ENCODE measurements at regions not wholly inside any gene's neighbourhood (a gene's known extent, or its start where the extent isn't known, plus 50 kb on each side); places are given as distances from the start of the nearest gene placed in this dataset.

- DNase-seq (ENCODE audit: low spot score): no peak
Measured at GRCh38 chr11:70930215-70930614, 322.2 kb downstream of the SHANK2 start.

- DNase-seq (ENCODE audit: low spot score): no peak
Measured at GRCh38 chr11:70931430-70931829, 320.9 kb downstream of the SHANK2 start.

- DNase-seq (ENCODE audit: low spot score): no peak
Measured at GRCh38 chr11:70933981-70934583, 318.3 kb downstream of the SHANK2 start.

GRCh38 chr11:70935006-70935768, 317.2 kb downstream of the SHANK2 start:
- no peak for DNase-seq (ENCODE audit: low spot score)

GRCh38 chr11:70942593-70942992, 309.8 kb downstream of the SHANK2 start:
- no peak for DNase-seq (ENCODE audit: low spot score)

GRCh38 chr11:70944141-70944540, 308.2 kb downstream of the SHANK2 start:
- no peak for DNase-seq (ENCODE audit: low spot score)

DNA sequence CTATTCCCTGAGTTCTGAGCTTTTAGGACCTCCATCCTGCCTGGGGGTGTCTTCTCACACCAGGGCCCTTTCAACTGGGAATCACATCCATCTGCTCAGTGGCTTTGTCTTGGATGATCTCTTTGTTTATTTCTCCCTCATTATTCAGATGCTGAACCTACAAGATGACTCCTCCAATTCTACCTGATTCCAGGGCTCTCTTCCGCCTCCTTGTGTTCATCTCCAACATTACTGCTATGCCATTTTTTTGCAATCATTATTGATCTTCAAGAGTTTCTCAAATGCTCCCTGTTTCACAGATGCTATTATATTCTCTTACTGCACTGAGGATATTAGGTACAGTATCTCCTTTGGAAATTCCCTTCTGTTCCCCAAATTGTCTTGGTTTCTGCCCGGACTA, 307.7 kb downstream of the SHANK2 start:
- no peak for DNase-seq (ENCODE audit: low spot score)

DNA sequence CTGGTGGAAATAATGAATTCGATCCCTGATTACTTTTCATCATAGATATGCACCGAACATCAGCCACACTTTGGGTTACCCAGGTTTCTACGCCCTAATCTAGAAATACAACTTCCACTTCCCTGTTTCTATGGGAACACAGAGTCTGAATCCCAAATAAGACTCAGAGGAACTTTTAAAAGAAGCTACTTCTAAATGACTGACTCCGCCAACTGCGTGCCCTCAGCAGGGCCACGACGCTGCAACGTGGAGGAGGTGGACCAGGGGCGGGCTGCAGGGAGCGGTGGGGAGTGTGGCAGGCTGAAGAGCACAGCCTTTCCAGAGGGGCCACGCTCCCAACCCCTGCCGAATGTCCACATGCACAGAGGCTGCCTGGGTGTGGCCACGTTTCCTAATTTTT, 304.0 kb downstream of the SHANK2 start:
- no peak for DNase-seq (ENCODE audit: low spot score)

DNA sequence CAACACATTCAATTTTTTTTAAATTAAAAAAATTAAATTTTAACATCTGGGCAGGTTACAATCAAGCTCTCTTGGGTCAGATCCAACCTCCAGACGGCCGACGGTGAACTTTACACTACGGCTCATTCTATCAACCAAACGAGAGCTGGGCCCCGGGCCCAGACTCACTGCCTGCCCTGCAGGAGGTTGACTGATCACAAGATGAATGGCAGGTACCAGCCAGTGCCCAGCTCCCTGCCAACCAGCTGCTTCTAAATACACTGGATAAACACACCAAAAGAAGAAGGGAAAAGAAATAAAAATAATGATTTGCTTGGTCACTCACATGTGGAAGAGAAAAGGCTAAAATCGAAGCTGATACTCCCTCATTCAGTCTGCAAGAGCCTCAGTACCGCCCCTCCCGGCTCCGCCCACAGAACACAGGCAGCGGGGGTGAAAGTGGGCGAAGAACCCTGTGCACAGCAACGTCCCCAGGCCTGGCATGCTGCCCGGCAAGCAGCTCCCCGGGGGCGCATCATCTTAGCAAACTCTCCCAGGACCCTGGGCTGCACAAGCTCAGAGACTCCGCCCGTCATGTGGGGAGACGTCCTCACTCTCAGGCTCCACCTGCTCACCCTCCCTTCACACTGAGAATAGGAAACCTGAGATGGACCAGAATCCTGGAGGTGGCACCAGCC, 303.4 kb downstream of the SHANK2 start:
- DNase-seq (ENCODE audit: low spot score): no peak

- no peak for DNase-seq (ENCODE audit: low spot score)
Measured at GRCh38 chr11:70951139-70951804, 301.1 kb downstream of the SHANK2 start.

GRCh38 chr11:70952191-70952590, 300.2 kb downstream of the SHANK2 start:
- no peak for DNase-seq (ENCODE audit: low spot score)

- no peak for DNase-seq (ENCODE audit: low spot score)
Measured at GRCh38 chr11:70953720-70954119, 298.7 kb downstream of the SHANK2 start.

DNA sequence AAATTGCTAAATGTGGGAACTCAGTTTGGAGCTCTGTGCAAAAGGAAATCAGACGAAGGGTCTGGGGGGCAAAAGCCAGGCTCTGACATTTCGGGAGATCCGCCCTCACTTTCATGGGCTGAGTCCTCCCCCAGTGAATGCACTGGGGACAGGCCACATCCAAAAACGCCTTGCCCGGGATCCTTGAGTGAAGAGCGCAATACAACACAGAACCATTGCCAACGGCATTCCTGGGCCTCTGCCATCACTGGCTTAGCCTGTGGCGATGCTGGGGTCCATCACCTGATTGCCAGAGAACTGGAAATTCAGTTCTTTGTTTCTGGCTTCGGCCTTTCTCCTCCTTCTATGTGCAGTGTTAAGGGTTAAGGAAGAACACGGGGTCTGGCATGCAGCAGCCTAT, 297.9 kb downstream of the SHANK2 start:
- no peak for DNase-seq (ENCODE audit: low spot score)
